HG02981 (cell line): ENCODE measurements at regions not wholly inside any gene's neighbourhood (a gene's known extent, or its start where the extent isn't known, plus 50 kb on each side); places are given as distances from the start of the nearest gene placed in this dataset.
A peak's percentile ranks its signal among the peaks of the same experiment; 100 is the strongest.
"Not testable (repeated sequence)": the region's sequence is repeated elsewhere in the genome, so short reads cannot be mapped to it uniquely, and the experiment has no call there.

Experiments
- ATAC-seq: cut with Tn5 transposase; IDR thresholded peaks from one replicate; pipeline ENCODE4 v1.9.1; 2021; ENCODE audit warnings: mild to moderate bottlenecking, moderate library complexity; ENCODE audit not compliant: unreplicated experiment

DNA sequence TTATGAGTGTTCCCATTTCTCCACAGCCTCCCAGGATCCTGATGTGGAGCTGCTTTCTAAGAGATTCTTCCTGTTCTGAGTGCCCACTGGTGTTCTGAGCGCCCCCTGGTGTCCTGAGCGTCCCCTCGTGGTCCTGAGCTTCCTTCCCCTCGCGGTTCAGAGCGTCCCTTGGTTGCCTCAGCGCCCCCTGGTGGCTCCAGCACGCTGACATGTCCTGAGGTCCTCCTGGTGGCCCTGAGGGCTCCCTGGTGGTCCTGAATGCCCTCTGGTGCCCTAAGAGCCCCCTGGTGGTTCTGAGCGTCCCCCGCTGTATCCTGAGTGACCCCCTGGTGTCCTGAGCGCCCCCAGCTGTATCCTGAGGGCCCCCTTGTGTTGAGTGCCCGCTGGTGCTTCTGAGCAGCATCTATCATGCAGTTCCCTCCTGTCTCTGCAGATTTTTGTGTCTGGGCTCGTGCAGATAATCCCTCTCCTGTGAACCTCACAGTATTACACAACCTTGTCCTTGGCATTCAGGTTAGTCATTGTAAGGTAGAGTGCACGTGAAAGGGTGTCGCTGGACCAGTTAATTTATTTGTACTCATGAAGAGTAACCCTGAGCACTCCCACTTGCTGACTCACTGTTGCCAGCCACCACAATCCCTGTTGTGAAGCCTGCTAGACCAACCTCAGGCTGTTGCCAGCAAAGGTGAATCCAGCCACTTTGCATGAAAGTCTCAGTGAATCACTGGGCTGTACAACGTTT is 1214.9 kb downstream of the TMEM121 start:
- peak; percentile 68 for ATAC-seq

- ATAC-seq = not testable (repeated sequence)
Observed at GRCh38 chr14:106745016-106745767, 1218.8 kb downstream of the TMEM121 start.

- not testable (repeated sequence) for ATAC-seq
Observed at GRCh38 chr14:106750089-106750488, 1223.7 kb downstream of the TMEM121 start.

- ATAC-seq = not testable (repeated sequence)
Observed at GRCh38 chr14:106753751-106754150, 1227.4 kb downstream of the TMEM121 start.

GRCh38 chr14:106757444-106757843 is 1231.1 kb downstream of the TMEM121 start:
- not testable (repeated sequence) for ATAC-seq

- not testable (repeated sequence) for ATAC-seq
Observed at GRCh38 chr14:106761886-106762816, 1235.8 kb downstream of the TMEM121 start.

- ATAC-seq = peak; percentile 50
Observed at GRCh38 chr14:106764968-106765369, 1238.6 kb downstream of the TMEM121 start.

GRCh38 chr14:106766145-106766544 is 1239.8 kb downstream of the TMEM121 start:
- ATAC-seq = no peak

GRCh38 chr14:106766551-106767277 is 1240.3 kb downstream of the TMEM121 start:
- ATAC-seq = not testable (repeated sequence)

DNA sequence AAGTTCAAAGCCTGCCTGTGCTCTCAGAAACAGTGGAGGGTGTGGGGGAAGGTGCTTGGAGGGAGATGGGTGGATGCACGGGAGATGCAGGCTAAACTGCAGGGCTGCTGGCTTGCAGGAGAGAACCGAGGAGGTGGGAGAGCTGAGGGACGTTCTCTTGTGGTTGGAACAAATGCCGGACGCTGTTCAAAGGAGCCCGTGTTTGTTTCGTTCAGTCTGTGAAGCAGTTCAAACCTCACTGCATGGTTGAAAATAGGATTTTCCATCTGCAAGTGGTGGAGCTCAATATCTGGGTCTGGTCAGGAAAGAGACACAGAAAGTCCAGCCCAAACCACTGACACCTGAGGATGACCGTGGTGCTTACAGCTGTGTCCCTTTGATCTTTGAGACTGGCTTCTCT is 1241.8 kb downstream of the TMEM121 start:
- not testable (repeated sequence) for ATAC-seq

DNA sequence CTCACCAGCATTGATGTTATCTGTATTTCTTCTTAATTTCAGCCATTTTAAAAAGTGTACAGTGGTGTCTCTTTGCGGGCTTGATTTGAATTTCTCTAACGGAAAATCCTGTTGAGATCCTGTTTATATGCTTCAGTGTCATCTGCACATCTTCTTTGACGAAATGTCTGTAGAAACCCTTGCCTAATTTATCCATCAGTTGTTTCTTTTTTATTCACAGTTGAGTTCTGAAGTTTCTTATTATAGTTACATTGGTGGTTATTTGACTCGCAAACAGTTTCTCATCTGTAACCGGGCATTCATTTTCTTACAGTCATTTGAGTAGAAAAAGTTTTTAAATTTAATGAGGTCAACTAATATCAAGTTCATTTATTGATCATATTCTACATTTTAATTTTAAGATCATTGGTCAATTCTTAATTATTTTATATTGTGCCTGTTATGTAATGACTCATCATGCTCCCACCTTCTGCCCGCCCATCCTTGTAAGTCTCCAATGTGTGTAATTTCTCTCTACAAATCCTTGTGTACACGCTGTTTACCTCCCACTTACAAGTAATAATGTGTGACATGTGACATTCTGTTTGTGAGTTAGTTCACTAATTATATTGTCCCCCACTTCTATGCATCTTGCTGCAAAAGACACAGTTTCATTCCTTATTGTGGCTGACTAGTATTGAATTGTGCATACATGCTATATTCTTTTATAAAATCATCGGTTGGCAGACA is 1242.8 kb downstream of the TMEM121 start:
- ATAC-seq = not testable (repeated sequence)

GRCh38 chr14:106770158-106770672 is 1243.8 kb downstream of the TMEM121 start:
- ATAC-seq = not testable (repeated sequence)

- ATAC-seq = not testable (repeated sequence)
Observed at GRCh38 chr14:106774889-106775480, 1248.6 kb downstream of the TMEM121 start.

DNA sequence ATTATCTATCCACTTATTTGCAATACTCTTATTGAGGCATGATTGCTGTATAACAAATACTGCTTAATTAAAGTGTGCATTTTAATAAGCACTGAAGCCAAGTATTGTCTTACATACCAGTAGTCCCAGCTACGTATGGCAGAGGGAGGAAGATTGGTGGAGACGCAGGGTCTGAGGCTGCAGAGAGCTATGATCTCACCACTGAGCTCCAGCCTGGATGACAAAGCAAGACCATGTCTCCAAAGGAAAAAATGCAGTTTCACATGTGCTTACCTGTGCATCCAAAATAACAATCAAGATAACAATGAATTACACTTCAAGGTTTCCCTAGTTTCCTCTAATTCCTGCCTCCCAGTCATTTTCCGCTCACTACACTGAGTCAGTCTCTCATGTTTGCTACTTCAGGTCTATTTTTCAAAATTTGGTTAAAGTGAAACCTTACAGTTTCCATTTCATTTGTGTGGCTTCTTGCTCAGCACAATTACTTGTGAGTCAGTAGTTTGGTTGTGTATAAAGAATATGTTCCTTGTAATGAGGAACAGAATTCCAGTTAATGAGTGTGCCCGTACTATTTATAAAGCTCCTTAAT is 1250.1 kb downstream of the TMEM121 start:
- no peak for ATAC-seq

DNA sequence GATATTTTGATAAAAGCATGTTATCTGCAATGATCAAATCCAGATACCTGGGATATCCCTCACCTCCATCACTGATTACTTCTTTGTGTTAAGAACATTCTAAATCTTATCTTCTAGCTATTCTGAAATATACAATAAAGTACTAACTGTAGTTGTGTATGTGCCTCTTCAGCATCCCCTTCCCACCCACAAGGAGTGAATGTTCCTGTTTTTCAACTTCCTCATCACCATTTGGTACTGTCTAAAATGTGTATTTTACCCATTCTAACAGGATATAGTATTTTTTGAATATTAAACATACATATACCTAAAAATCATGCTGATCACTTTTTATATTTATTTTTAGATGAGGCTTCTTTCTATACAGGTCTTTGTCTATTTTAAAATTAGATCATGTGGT is 1252.6 kb downstream of the TMEM121 start:
- no peak for ATAC-seq

GRCh38 chr14:106786697-106787096 is 1260.3 kb downstream of the TMEM121 start:
- no peak for ATAC-seq

DNA sequence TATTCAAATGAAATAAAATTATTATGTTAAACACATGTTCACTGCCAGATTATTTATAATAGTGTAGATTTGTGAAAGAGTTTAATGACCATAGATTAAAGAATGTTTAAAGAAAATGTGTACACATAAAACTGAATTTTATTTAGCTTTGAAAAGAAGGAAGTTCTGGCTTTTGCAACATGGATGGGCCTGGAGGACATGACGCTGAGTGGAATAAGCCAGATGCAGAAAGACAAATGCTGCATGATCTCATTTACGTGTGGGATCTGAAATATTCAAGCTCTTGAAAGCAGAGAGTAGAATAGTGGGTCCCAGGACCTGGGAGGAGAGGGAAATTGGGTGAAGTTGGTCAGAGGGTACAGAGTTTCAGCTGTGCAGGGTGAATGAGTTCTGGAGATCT is 1261.2 kb downstream of the TMEM121 start:
- no peak for ATAC-seq

DNA sequence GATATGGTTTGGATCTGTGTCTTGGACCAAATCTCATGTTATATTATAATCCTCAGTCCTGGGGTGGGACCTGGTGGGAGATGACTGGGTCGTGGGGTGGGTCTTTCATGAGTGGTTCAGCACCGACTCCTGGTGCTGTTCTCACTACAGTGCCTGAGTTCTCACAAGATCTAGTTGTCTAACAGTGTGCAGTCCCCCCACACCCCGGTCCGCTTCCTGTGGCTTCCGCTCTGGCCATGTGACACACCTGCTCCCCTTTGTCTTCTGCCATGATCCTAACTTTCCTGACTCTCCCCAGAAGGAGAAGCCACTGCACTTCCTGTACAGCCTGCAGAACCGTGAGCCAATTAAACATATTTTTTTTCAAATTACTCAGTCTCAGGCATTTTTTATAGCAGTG is 1262.2 kb downstream of the TMEM121 start:
- ATAC-seq = no peak

- no peak for ATAC-seq
Observed at GRCh38 chr14:106789318-106789717, 1262.9 kb downstream of the TMEM121 start.
